Activated CD4-positive, alpha-beta memory T cell treated with anti-CD3 and anti-CD28 coated beads, Interleukin-2, amount 10 ng/mL, durations not matched to agents 7 days and 5 days (primary cell): ENCODE measurements at regions not wholly inside any gene's neighbourhood (a gene's known extent, or its start where the extent isn't known, plus 50 kb on each side); places are given as distances from the start of the nearest gene placed in this dataset.

ENCODE experiments used
- CTCF ChIA-PET: fragments of 350-600 bp; sonication (Branson Sonifier 250); formaldehyde crosslinking; loops from one replicate; lab custom pipeline; 2021; ENCODE audit warnings: antibody characterized with exemption, inconsistent platforms; lab: Charles Lee
- POLR2A ChIA-PET: fragments of 350-600 bp; sonication (Branson Sonifier 250); formaldehyde crosslinking; loops from one replicate; lab custom pipeline; 2021; ENCODE audit warnings: antibody characterized with exemption; lab: Charles Lee
- DNase-seq: peaks from one replicate; pipeline ENCODE4 v3.0.0-alpha.2; 2020
- H3K27ac Mint-ChIP-seq: one replicate; pipeline ENCODE4 v1.8.0; 2021; ENCODE audit warnings: mild to moderate bottlenecking, mixed read lengths
- H3K27me3 Mint-ChIP-seq: one replicate; pipeline ENCODE4 v1.8.0; 2021; ENCODE audit warnings: mixed read lengths
- H3K36me3 Mint-ChIP-seq: one replicate; pipeline ENCODE4 v1.8.0; 2021; ENCODE audit warnings: low read depth, mixed read lengths
- H3K4me1 Mint-ChIP-seq: one replicate; pipeline ENCODE4 v1.8.0; 2021; ENCODE audit warnings: mixed read lengths
- H3K4me3 Mint-ChIP-seq: one replicate; pipeline ENCODE4 v1.8.0; 2021; ENCODE audit warnings: mild to moderate bottlenecking, mixed read lengths
- H3K9me3 Mint-ChIP-seq: one replicate; pipeline ENCODE4 v1.8.0; 2021; ENCODE audit warnings: mixed read lengths

DNA sequence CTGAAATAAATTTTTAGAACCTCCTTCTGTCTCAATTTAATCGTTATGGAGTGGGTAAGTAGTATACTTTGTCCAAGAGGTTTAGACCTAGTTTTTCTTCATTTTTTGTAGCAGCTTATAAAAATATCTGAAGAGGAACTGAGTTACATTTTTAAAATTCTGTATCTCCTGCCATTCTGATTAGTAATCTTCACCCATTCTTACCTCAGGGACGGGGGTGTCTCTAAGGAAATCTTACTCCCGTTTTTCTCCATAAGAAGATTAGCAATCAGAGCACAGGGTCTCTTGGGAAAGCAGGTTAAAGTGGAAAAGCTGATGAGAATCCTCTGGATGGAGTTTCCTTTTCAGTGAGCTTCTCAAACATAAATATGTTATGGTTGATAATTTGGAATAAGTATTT, 259.3 kb upstream of the FAM83B start:
- H3K27me3 Mint-ChIP-seq, result no peaks in the 10 kb centered on the region
- POLR2A ChIA-PET, result no interaction called here
- no peak overlapping the region for H3K27ac Mint-ChIP-seq
- no peak for DNase-seq
- H3K9me3 Mint-ChIP-seq, result peaks cover 7% of the 10 kb centered on the region
- CTCF ChIA-PET, result no interaction called here
- no peaks in the 10 kb centered on the region for H3K36me3 Mint-ChIP-seq
- H3K4me1 Mint-ChIP-seq, result no peaks in the 10 kb centered on the region
- no peak overlapping the region for H3K4me3 Mint-ChIP-seq

DNA sequence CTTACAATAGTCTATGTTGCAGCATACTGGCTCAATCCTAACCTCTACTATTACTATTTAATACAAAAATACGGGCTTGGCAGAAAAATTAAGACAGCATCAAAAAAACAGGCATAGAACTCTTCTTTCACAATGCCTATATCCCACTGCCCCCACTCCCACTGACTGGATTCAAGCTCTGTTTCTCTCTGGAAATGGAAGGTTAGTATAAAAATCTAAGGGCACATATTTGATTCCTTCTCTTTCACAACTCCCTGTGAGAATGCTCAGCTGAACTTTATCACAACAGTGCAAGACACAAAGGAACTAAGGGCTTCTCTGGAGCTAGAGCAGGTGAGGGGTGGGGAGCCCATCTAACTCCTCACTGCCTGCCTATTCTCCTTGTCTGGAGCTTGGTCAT, 258.4 kb upstream of the FAM83B start:
- Mint-ChIP-seq H3K27ac (no peak overlapping the region), H3K27me3 (no peaks in the 10 kb centered on the region), H3K9me3 (peaks cover 5% of the 10 kb centered on the region), H3K4me1 (no peaks in the 10 kb centered on the region), H3K36me3 (no peaks in the 10 kb centered on the region), H3K4me3 (no peak overlapping the region)
- DNase-seq, result no peak
- POLR2A ChIA-PET, result no interaction called here
- CTCF ChIA-PET, result no interaction called here

DNA sequence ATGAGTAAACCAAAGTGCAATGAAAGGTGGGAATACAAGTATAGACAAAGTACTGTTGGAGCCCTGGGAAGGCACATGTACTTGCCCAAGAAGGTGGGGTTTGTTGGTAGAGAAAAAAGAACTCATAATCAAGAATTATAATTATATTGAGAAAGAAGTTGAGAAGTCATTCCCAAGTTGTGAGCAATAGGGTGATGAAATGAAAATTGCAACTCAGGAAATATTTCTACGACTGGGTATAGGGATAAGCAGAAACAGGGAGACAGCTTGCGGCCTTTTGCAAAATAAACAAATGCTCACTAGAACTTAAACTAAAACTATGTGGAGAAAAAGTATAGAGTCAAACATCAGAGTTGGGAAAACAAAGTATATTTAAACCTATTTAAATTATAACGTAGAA, 250.7 kb upstream of the FAM83B start:
- no peaks in the 10 kb centered on the region for H3K36me3 Mint-ChIP-seq
- H3K27me3 Mint-ChIP-seq, result no peaks in the 10 kb centered on the region
- H3K4me3 Mint-ChIP-seq, result no peak overlapping the region
- H3K4me1 Mint-ChIP-seq, result no peaks in the 10 kb centered on the region
- H3K9me3 Mint-ChIP-seq, result peaks cover 2% of the 10 kb centered on the region
- DNase-seq, result no peak
- H3K27ac Mint-ChIP-seq, result no peak overlapping the region
- ChIA-PET POLR2A (no interaction called here), CTCF (no interaction called here)

DNA sequence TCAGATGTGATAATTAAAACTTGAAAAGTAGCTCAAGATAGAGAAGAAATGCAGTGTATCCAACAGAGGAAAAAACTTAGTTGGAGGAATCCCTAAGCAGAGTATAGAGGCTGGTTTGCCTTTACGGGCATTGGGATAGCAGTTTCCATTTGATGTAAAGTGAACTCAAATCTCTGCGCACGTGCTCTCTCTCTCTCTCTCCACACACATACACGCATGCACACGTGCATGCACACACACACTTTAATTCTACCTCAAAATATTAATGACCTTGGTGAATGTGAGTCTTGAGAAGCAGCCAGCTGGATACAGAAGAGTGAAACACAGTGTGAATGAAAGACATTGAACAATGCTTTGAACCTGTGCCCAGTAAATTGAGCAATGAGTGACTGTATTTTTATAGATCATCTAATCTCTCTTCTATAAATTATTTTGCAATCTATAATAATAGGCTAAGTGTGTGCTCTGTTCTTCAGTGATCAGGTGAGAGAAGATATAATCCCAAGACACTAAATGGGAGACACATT, 247.7 kb upstream of the FAM83B start:
- H3K4me3 Mint-ChIP-seq, result no peak overlapping the region
- H3K27me3 Mint-ChIP-seq, result no peaks in the 10 kb centered on the region
- no peak overlapping the region for H3K27ac Mint-ChIP-seq
- H3K36me3 Mint-ChIP-seq, result no peaks in the 10 kb centered on the region
- POLR2A ChIA-PET, result no interaction called here
- H3K9me3 Mint-ChIP-seq, result peaks cover 2% of the 10 kb centered on the region
- DNase-seq, result no peak
- CTCF ChIA-PET, result no interaction called here
- H3K4me1 Mint-ChIP-seq, result no peaks in the 10 kb centered on the region

DNA sequence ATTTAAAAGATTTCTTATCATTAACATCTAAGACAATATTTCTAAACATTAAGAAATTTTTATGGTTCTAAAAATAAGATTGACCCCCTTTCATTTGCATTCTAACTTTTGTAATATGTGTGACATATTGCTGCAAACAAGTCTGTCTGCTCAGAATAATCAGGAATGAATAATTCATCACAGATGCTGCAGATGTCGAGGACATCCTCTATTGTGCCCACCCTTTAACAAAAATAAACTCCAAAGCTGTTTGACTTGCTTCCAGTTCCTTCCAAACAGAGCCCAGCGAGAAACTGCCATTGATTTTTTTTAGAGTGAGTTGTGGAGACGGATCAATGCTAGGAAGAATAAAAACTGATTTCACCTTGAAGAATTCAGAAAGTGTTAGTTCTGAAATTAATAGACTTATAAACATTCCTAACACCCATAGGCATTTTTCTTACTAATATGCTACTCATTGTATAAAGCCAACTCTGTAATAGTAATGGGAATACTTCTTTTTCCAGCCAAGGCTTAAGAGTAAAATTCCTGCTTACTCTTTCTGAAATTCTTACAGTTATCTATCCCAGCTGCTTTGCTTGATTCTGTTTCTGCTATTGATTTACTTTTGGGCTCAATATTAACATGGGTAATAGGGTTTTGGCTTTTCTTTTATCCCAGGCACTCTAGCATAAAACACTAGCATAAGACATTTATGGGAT, 244.8 kb upstream of the FAM83B start:
- H3K27ac Mint-ChIP-seq, result no peak overlapping the region
- POLR2A ChIA-PET, result no interaction called here
- no peaks in the 10 kb centered on the region for H3K36me3 Mint-ChIP-seq
- H3K27me3 Mint-ChIP-seq, result no peaks in the 10 kb centered on the region
- peaks cover 5% of the 10 kb centered on the region for H3K9me3 Mint-ChIP-seq
- H3K4me1 Mint-ChIP-seq, result no peaks in the 10 kb centered on the region
- DNase-seq, result no peak
- CTCF ChIA-PET, result no interaction called here
- no peak overlapping the region for H3K4me3 Mint-ChIP-seq

DNA sequence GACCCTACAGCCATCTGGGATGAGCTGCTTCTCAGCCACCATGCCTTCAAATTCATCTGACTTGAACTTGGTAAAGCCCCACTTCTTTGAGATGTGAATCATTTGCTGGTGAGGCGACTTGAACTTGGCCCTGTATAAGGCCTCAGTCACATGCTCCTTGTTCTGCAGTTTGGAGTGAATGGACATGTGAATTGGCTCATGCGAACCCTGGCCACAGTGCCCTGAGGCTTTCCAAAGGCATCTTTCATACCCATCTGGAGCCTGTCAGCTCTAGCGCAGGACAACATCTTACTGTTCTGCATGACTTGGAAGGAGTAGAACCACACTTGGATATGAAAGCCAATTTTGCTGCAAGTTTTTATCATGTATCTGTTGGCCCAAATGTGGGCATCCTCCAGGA, 244.0 kb upstream of the FAM83B start:
- CTCF ChIA-PET, result no interaction called here
- H3K27ac Mint-ChIP-seq, result no peak overlapping the region
- no peak overlapping the region for H3K4me3 Mint-ChIP-seq
- H3K9me3 Mint-ChIP-seq, result peaks cover 7% of the 10 kb centered on the region
- no peak for DNase-seq
- POLR2A ChIA-PET, result no interaction called here
- H3K4me1 Mint-ChIP-seq, result no peaks in the 10 kb centered on the region
- H3K27me3 Mint-ChIP-seq, result no peaks in the 10 kb centered on the region
- H3K36me3 Mint-ChIP-seq, result no peaks in the 10 kb centered on the region

DNA sequence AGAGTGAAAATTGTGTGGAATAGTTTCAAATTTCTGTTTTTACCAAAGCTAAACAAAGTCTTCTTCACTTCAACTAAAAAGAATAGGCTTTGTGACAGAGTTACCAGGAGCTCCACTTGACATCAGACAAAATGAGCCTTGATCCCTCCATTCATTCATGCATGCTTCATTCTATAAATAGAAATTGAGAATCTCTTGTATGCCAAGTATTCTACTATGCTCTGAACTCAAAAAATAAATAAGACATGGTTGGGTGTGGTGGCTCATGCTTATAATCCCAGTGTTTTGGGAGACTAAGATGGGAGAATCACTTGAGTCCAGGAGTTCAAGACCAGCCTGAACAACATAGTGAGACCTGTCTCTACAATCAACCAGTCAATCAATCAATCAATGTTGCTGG, 236.6 kb upstream of the FAM83B start:
- CTCF ChIA-PET, result no interaction called here
- no peaks in the 10 kb centered on the region for H3K36me3 Mint-ChIP-seq
- H3K4me1 Mint-ChIP-seq, result no peaks in the 10 kb centered on the region
- H3K9me3 Mint-ChIP-seq, result peaks cover 12% of the 10 kb centered on the region
- H3K4me3 Mint-ChIP-seq, result no peak overlapping the region
- H3K27ac Mint-ChIP-seq, result no peak overlapping the region
- H3K27me3 Mint-ChIP-seq, result no peaks in the 10 kb centered on the region
- no peak for DNase-seq
- POLR2A ChIA-PET, result no interaction called here

DNA sequence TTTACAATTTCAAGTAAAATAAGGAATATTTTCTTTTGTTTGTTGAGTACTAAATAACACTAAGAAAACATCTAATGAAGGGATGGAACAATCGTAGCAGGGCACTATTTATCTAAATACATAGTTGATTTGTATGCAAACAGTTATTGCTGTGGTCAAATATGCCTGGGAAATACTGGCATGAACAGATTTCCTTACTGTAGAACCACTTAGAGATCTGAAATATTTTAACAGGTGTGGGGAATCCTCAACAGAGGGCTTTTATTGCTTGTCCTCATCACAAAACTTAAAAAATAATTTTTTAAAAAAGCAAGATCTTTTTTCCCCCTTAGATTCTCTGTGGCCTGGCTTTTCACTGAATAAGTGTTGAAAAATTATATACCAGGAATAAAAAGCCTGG, 233.0 kb upstream of the FAM83B start:
- no peak overlapping the region for H3K4me3 Mint-ChIP-seq
- ChIA-PET POLR2A (no interaction called here), CTCF (no interaction called here)
- no peak overlapping the region for H3K27ac Mint-ChIP-seq
- peaks cover 1% of the 10 kb centered on the region for H3K9me3 Mint-ChIP-seq
- H3K27me3 Mint-ChIP-seq, result no peaks in the 10 kb centered on the region
- H3K36me3 Mint-ChIP-seq, result no peaks in the 10 kb centered on the region
- H3K4me1 Mint-ChIP-seq, result no peaks in the 10 kb centered on the region
- DNase-seq, result no peak

DNA sequence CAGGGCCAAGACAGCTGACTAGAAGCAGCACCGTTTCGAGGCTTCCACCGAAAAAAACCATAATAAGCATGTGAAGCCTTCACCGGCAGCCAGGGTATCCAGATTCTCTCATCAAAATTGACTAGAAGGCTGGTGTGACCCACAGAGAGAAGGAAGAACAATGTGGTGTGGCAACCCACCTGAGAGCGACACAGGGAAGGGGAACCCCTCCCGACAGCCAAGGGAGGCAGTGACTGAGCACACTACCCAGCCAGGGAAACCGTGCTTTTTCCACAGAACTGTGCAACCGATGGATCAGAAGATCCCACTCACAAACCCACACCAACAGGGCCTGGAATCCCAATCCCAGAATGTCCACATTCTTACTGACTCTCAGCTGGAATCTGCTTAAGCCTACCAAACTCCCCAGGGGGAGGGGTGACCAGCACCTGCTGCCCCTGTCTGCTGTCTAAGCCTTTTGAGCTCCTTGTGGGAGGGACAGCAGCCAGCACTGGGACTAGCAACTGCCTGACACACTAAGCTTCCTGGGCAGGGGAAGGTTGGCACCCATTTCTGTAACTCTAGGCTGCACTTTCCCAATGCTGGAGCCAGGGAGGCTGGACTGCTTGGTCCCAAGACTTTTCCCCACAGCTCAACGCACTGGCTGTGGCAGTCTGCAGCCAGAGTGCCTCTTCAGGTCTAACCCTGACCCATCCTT, 231.9 kb upstream of the FAM83B start:
- DNase-seq, result no peak
- Mint-ChIP-seq H3K27me3 (no peaks in the 10 kb centered on the region), H3K27ac (no peak overlapping the region), H3K4me1 (no peaks in the 10 kb centered on the region), H3K36me3 (no peaks in the 10 kb centered on the region), H3K4me3 (no peak overlapping the region), H3K9me3 (no peaks in the 10 kb centered on the region)
- ChIA-PET CTCF (no interaction called here), POLR2A (no interaction called here)

DNA sequence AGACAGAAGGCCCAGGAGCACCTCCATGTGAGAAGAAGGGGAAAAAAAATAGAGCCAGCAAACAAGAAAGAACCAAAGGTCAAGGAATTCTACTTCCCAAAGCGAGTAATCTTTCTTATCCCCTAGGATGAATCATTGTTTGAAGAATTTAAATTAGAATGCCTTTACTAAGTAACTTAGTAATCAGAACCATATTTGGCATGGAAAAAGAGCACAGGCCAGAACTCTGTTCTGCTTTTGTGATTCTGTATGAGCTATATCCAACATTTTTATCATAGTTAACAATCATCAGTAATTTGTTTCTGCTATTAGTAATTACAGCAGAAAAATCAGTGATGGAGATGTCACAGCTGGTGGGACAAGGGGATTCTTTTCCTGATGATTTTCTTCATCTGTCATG, 228.8 kb upstream of the FAM83B start:
- POLR2A ChIA-PET, result no interaction called here
- Mint-ChIP-seq H3K9me3 (no peaks in the 10 kb centered on the region), H3K27me3 (no peaks in the 10 kb centered on the region), H3K4me1 (no peaks in the 10 kb centered on the region), H3K4me3 (no peak overlapping the region), H3K36me3 (no peaks in the 10 kb centered on the region), H3K27ac (no peak overlapping the region)
- CTCF ChIA-PET, result no interaction called here
- no peak for DNase-seq

DNA sequence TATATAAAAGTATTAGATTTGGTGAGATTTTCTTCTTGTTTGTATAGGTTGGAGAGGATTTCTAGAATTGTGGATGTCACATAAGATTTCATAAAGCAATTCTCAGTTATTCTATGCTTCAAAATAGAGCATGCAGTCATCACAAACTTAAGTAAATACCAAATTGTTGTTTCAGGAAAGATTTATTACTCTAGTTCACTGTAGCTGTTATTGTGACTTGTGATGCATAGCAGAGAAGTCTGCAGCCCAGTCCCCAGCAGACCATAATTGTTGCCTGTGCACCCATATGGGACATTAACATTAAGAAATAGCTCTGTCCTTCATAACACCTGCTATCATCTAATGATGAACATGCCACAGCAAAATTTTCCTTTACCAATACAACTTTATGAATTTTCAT, 228.0 kb upstream of the FAM83B start:
- DNase-seq, result no peak
- Mint-ChIP-seq H3K36me3 (no peaks in the 10 kb centered on the region), H3K4me1 (no peaks in the 10 kb centered on the region), H3K9me3 (no peaks in the 10 kb centered on the region), H3K27ac (no peak overlapping the region), H3K27me3 (no peaks in the 10 kb centered on the region), H3K4me3 (no peak overlapping the region)
- ChIA-PET POLR2A (no interaction called here), CTCF (no interaction called here)

DNA sequence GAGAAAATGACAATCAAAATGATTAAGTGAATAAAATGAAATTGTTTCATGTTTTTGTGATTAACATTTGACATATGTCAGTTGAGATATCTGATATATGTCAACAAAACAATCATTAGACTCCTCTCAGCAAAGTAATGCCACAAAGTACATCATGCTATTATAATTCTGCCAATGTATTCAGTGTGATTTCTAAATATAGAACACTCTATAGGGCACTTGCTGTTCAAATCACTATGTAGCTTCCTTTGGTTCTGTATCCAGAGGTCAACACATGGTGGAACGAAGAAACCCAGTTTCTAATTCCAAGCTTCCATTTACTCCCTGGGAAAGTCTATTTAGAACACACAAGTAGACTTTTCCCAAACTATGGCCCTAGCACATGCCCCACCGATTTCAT, 227.5 kb upstream of the FAM83B start:
- Mint-ChIP-seq H3K9me3 (no peaks in the 10 kb centered on the region), H3K4me3 (no peak overlapping the region), H3K27me3 (no peaks in the 10 kb centered on the region), H3K36me3 (no peaks in the 10 kb centered on the region), H3K27ac (no peak overlapping the region), H3K4me1 (no peaks in the 10 kb centered on the region)
- ChIA-PET CTCF (no interaction called here), POLR2A (no interaction called here)
- DNase-seq, result no peak

DNA sequence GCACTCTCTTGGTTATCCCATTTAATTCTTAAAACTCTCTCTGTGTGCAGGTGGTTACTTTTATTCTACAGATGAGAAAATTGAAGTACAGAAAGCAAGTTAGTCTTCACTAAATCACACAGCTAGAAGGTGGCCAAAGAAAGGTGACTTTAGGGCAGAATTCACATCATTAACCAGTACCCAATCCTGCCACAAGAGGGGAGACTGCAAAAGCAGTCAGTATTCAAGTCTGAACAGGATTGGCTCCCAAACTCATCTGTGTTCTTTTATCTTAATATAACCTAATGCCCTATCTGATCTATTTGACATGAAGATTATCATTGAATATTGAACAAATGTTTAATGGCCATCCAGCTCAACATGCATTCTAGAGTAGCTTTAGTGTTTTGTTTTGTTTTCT, 225.3 kb upstream of the FAM83B start:
- ChIA-PET CTCF (no interaction called here), POLR2A (no interaction called here)
- no peak overlapping the region for H3K4me3 Mint-ChIP-seq
- H3K9me3 Mint-ChIP-seq, result no peaks in the 10 kb centered on the region
- no peak overlapping the region for H3K27ac Mint-ChIP-seq
- no peak for DNase-seq
- H3K4me1 Mint-ChIP-seq, result no peaks in the 10 kb centered on the region
- H3K36me3 Mint-ChIP-seq, result no peaks in the 10 kb centered on the region
- no peaks in the 10 kb centered on the region for H3K27me3 Mint-ChIP-seq

DNA sequence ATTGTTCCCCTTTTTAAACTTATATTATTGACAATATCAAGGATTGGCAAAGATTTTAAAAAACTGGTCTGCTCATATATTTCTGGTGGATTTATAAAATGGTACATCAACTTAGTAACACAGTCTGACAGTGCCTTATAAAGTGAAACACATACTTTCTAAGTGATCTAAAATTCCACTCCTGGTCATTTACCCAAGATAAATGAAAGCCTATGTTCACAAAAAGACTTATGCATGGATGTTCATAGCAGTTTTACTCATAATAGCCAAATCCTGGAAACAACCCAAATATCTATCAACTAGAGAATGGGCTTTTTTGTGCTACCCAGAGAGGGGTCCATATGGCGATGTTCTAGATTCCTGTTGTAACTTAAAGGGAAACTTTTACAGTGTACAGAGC, 222.4 kb upstream of the FAM83B start:
- no peak overlapping the region for H3K4me3 Mint-ChIP-seq
- no peaks in the 10 kb centered on the region for H3K4me1 Mint-ChIP-seq
- no peak for DNase-seq
- CTCF ChIA-PET, result no interaction called here
- no peaks in the 10 kb centered on the region for H3K9me3 Mint-ChIP-seq
- no peak overlapping the region for H3K27ac Mint-ChIP-seq
- POLR2A ChIA-PET, result no interaction called here
- no peaks in the 10 kb centered on the region for H3K27me3 Mint-ChIP-seq
- no peaks in the 10 kb centered on the region for H3K36me3 Mint-ChIP-seq
